ENCODE measurements at regions not wholly inside any gene's neighbourhood (a gene's known extent, or its start where the extent isn't known, plus 50 kb on each side); places are given as distances from the start of the nearest gene placed in this dataset.

DNA sequence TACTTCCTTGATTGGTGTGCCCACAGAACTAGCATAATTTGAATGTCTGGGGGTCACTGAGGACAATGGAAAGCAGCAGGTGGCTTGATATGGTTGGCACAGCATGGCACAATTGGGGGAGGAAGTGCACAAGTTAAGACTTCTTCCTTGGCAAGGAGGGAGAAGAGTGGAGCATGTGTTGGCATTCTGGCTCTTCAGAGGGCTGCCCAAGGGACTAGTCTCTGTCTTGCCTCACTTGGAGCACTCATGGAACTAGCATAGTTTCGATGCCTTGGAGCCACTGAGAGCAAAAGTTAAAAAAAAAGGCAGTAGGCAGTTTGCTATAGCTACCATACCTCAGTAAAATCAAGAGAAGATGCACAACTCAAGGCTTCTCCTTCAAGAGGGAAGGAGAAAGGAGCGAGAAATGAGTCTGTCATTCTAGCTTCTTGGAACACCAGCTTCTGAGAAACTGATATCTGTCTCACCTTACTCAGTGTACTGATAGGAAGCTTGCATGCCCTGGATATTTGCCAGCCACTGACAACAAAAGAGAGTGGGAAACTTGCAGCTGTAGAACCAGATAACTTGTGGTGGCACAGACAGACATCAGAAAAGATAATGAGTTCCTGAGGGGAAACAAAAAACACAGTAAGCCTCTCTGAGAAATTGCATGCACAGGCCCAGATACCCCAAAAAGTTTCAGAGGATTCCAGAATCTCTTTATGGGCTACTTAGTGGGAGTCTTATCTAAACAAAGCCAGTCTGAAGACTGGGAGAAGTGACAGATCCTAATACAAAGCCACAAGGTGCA is 207.5 kb upstream of the SAMSN1 start (continued):
- TF ChIP-seq SMAD3 (CRISPR knock-in tag; conservative IDR thresholded peaks at IDR 0.05) = peak; percentile 88
- TF ChIP-seq, protein P1, sequence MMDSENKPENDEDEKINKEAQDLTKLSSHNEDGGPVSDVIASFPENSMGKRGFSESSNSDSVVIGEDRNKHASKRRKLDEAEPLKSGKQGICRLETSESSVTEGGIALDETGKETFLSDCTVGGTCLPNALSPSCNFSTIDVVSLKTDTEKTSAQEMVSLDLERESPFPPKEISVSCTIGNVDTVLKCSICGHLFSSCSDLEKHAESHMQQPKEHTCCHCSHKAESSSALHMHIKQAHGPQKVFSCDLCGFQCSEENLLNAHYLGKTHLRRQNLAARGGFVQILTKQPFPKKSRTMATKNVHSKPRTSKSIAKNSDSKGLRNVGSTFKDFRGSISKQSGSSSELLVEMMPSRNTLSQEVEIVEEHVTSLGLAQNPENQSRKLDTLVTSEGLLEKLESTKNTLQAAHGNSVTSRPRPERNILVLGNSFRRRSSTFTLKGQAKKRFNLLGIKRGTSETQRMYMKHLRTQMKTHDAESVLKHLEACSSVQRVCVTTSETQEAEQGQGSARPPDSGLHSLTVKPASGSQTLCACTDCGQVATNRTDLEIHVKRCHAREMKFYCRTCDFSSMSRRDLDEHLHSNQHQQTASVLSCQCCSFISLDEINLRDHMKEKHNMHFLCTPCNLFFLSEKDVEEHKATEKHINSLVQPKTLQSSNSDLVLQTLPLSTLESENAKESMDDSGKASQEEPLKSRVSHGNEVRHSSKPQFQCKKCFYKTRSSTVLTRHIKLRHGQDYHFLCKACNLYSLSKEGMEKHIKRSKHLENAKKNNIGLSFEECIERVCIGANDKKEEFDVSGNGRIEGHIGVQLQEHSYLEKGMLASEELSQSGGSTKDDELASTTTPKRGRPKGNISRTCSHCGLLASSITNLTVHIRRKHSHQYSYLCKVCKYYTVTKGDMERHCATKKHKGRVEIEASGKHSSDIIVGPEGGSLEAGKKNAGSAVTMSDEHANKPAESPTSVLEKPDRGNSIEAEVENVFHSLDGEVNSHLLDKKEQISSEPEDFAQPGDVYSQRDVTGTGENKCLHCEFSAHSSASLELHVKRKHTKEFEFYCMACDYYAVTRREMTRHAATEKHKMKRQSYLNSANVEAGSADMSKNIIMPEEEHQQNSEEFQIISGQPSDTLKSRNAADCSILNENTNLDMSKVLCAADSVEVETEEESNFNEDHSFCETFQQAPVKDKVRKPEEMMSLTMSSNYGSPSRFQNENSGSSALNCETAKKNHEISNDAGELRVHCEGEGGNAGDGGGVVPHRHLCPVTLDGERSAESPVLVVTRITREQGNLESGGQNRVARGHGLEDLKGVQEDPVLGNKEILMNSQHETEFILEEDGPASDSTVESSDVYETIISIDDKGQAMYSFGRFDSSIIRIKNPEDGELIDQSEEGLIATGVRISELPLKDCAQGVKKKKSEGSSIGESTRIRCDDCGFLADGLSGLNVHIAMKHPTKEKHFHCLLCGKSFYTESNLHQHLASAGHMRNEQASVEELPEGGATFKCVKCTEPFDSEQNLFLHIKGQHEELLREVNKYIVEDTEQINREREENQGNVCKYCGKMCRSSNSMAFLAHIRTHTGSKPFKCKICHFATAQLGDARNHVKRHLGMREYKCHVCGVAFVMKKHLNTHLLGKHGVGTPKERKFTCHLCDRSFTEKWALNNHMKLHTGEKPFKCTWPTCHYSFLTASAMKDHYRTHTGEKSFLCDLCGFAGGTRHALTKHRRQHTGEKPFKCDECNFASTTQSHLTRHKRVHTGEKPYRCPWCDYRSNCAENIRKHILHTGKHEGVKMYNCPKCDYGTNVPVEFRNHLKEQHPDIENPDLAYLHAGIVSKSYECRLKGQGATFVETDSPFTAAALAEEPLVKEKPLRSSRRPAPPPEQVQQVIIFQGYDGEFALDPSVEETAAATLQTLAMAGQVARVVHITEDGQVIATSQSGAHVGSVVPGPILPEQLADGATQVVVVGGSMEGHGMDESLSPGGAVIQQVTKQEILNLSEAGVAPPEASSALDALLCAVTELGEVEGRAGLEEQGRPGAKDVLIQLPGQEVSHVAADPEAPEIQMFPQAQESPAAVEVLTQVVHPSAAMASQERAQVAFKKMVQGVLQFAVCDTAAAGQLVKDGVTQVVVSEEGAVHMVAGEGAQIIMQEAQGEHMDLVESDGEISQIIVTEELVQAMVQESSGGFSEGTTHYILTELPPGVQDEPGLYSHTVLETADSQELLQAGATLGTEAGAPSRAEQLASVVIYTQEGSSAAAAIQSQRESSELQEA (IDR thresholded peaks at IDR 0.05; ENCODE audit: low read depth) = no peak
- 0 out of 2 replicates have a peak, but pooled peaks have one; percentile 39 for TF ChIP-seq ZNF644 (tag; IDR thresholded peaks at IDR 0.05; ENCODE audit: low read depth)
- TF ChIP-seq HCFC1 (IDR thresholded peaks at IDR 0.05; ENCODE audit: low read depth, low read length) = no peak
- TF ChIP-seq, protein P2, sequence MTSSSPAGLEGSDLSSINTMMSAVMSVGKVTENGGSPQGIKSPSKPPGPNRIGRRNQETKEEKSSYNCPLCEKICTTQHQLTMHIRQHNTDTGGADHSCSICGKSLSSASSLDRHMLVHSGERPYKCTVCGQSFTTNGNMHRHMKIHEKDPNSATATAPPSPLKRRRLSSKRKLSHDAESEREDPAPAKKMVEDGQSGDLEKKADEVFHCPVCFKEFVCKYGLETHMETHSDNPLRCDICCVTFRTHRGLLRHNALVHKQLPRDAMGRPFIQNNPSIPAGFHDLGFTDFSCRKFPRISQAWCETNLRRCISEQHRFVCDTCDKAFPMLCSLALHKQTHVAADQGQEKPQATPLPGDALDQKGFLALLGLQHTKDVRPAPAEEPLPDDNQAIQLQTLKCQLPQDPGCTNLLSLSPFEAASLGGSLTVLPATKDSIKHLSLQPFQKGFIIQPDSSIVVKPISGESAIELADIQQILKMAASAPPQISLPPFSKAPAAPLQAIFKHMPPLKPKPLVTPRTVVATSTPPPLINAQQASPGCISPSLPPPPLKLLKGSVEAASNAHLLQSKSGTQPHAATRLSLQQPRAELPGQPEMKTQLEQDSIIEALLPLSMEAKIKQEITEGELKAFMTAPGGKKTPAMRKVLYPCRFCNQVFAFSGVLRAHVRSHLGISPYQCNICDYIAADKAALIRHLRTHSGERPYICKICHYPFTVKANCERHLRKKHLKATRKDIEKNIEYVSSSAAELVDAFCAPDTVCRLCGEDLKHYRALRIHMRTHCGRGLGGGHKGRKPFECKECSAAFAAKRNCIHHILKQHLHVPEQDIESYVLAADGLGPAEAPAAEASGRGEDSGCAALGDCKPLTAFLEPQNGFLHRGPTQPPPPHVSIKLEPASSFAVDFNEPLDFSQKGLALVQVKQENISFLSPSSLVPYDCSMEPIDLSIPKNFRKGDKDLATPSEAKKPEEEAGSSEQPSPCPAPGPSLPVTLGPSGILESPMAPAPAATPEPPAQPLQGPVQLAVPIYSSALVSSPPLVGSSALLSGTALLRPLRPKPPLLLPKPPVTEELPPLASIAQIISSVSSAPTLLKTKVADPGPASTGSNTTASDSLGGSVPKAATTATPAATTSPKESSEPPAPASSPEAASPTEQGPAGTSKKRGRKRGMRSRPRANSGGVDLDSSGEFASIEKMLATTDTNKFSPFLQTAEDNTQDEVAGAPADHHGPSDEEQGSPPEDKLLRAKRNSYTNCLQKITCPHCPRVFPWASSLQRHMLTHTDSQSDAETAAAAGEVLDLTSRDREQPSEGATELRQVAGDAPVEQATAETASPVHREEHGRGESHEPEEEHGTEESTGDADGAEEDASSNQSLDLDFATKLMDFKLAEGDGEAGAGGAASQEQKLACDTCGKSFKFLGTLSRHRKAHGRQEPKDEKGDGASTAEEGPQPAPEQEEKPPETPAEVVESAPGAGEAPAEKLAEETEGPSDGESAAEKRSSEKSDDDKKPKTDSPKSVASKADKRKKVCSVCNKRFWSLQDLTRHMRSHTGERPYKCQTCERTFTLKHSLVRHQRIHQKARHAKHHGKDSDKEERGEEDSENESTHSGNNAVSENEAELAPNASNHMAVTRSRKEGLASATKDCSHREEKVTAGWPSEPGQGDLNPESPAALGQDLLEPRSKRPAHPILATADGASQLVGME (CRISPR knock-in tag; IDR thresholded peaks at IDR 0.05) = no peak
- TF ChIP-seq, protein P3, sequence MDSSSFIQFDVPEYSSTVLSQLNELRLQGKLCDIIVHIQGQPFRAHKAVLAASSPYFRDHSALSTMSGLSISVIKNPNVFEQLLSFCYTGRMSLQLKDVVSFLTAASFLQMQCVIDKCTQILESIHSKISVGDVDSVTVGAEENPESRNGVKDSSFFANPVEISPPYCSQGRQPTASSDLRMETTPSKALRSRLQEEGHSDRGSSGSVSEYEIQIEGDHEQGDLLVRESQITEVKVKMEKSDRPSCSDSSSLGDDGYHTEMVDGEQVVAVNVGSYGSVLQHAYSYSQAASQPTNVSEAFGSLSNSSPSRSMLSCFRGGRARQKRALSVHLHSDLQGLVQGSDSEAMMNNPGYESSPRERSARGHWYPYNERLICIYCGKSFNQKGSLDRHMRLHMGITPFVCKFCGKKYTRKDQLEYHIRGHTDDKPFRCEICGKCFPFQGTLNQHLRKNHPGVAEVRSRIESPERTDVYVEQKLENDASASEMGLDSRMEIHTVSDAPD (CRISPR knock-in tag; IDR thresholded peaks at IDR 0.05) = no peak
- TF ChIP-seq MAFF (IDR thresholded peaks at IDR 0.05; ENCODE audit: low read length) = peak; percentile 9; the same call in 1 of the 2 replicates
- no peak for TF ChIP-seq ZNF3 (CRISPR knock-in tag; IDR thresholded peaks at IDR 0.05)
- peak in 1 of 2 experiments; percentile 42; a peak in 2 of 4 replicates for TF ChIP-seq RAD21 (CRISPR knock-in tag; conservative IDR thresholded peaks at IDR 0.05 in 1 of 2, IDR thresholded peaks at IDR 0.05 in 1 of 2)
- TF ChIP-seq, protein P4, sequence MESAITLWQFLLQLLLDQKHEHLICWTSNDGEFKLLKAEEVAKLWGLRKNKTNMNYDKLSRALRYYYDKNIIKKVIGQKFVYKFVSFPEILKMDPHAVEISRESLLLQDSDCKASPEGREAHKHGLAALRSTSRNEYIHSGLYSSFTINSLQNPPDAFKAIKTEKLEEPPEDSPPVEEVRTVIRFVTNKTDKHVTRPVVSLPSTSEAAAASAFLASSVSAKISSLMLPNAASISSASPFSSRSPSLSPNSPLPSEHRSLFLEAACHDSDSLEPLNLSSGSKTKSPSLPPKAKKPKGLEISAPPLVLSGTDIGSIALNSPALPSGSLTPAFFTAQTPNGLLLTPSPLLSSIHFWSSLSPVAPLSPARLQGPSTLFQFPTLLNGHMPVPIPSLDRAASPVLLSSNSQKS (CRISPR knock-in tag; IDR thresholded peaks at IDR 0.05) = no peak

Measured in K562 (cell line).